MM.1S (cell line): ENCODE measurements at regions not wholly inside any gene's neighbourhood (a gene's known extent, or its start where the extent isn't known, plus 50 kb on each side); places are given as distances from the start of the nearest gene placed in this dataset.
A peak's percentile ranks its signal among the peaks of the same experiment; 100 is the strongest.

Source experiments
- CTCF ChIP-seq: fragments of 300-600 bp; sonication (generic); IDR thresholded peaks from 2 replicates; pipeline ENCODE4 v1.5.1; 2016; ENCODE audit warnings: antibody characterized with exemption, low read length, mixed read lengths
- EZH2phosphoT487 ChIP-seq: fragments of 300-600 bp; sonication (generic); IDR thresholded peaks from 2 replicates; pipeline ENCODE4 v1.6.1; 2018; ENCODE audit warnings: antibody characterized with exemption, low read length

DNA sequence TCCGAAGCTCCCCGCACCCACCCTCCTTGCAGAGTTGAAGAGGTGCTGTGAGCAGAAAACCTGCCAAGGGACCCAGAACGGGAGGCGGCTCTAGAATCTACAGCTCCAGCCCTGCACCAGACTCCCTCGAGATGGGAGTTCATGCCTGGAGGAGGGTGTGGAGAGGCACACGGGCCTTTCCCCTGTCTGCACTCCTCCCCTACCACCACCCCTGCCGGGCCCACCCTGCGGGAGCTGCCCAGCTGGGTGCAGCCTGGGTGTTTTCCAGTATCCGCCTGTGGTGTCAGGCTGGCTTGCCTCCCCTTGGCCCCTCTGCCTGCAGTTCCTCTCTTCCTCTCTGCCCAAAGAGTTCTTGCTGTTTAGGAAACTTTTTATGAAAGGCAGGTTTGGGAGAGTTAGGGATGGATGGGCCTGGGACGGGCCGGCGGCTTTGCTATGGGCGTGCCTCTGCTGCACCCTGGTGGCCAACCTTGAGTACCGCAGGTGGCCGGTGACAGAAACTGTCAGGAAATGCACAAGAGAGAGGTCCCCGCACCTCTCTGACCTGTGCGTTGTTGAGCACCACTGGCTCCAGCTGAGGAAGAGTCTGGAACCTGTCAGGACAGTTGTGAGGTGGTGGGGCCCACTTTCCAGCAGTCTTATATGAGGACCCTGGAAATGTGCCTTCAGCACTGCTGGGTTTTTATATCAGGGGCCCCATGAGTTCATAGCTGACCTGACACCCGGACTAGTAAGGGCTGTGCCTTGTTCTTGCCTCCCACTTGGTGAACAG, 354.1 kb downstream of the SEC14L1 start:
- peak; percentile 97 for TF ChIP-seq CTCF
- no peak for TF ChIP-seq EZH2phosphoT487
